Effector memory CD8-positive, alpha-beta T cell (primary cell): ENCODE measurements at regions not wholly inside any gene's neighbourhood (a gene's known extent, or its start where the extent isn't known, plus 50 kb on each side); places are given as distances from the start of the nearest gene placed in this dataset.

Experiments used
- ATAC-seq: fragments of 150-1000 bp; cut with Tn5 transposase; replicated peaks from 2 replicates; pipeline ENCODE4 v1.10.0; 2021; ENCODE audit warnings: mild to moderate bottlenecking, moderate library complexity
- DNase-seq, 3 experiments: peaks; one replicate each; pipeline ENCODE4 v3.0.0; 2021
- H3K27ac Mint-ChIP-seq, 2 donors: one replicate each; pipeline ENCODE4 v1.8.0; 2022; ENCODE audit warnings: mild to moderate bottlenecking in 2 of 2, mixed read lengths in 2 of 2, moderate library complexity in 2 of 2
- H3K27me3 Mint-ChIP-seq, 2 donors: one replicate each; pipeline ENCODE4 v1.8.0; 2022; ENCODE audit warnings: mixed read lengths in 2 of 2
- H3K36me3 Mint-ChIP-seq: one replicate; pipeline ENCODE4 v1.8.0; 2022; ENCODE audit warnings: mild to moderate bottlenecking, moderate library complexity, mixed read lengths; ENCODE audit not compliant: insufficient read depth
- H3K4me1 Mint-ChIP-seq, 2 donors: one replicate each; pipeline ENCODE4 v1.8.0; 2022; ENCODE audit warnings: low read depth in 2 of 2, mixed read lengths in 2 of 2
- H3K4me3 Mint-ChIP-seq, 2 donors: one replicate each; pipeline ENCODE4 v1.8.0; 2022; ENCODE audit warnings: mild to moderate bottlenecking in 2 of 2, mixed read lengths in 2 of 2, moderate library complexity in 2 of 2
- H3K9me3 Mint-ChIP-seq, 2 donors: one replicate each; pipeline ENCODE4 v1.8.0; 2022; ENCODE audit warnings: mixed read lengths in 2 of 2

GRCh38 chr13:109374609-109375200 lies 411.7 kb downstream of the IRS2 start:
- Mint-ChIP-seq H3K4me3 (no peak overlapping the region), H3K4me1 (no peaks in the 10 kb centered on the region), H3K36me3 (no peaks in the 10 kb centered on the region), H3K27ac (no peak overlapping the region), H3K9me3 (peaks cover 0 to 3% of the 10 kb centered on the region in 2 donors), H3K27me3 (peaks cover 0 to 19% of the 10 kb centered on the region in 2 donors)
- ATAC-seq (no peak), DNase-seq (no peak)

GRCh38 chr13:109372666-109373065 lies 413.7 kb downstream of the IRS2 start:
- no peaks in the 10 kb centered on the region for H3K4me1 Mint-ChIP-seq
- ATAC-seq (no peak), DNase-seq (no peak)
- H3K9me3 Mint-ChIP-seq: peaks cover 0 to 3% of the 10 kb centered on the region in 2 donors
- peaks cover 0 to 19% of the 10 kb centered on the region in 2 donors for H3K27me3 Mint-ChIP-seq
- H3K4me3 Mint-ChIP-seq: no peak overlapping the region
- H3K36me3 Mint-ChIP-seq: no peaks in the 10 kb centered on the region
- H3K27ac Mint-ChIP-seq: no peak overlapping the region

- Mint-ChIP-seq H3K36me3 (no peaks in the 10 kb centered on the region), H3K27ac (no peak overlapping the region), H3K4me3 (no peak overlapping the region), H3K4me1 (no peaks in the 10 kb centered on the region), H3K9me3 (peaks cover 0 to 3% of the 10 kb centered on the region in 2 donors), H3K27me3 (peaks cover 0 to 19% of the 10 kb centered on the region in 2 donors)
- no peak for DNase-seq
- no peak for ATAC-seq
Observed at GRCh38 chr13:109371066-109371465, 415.3 kb downstream of the IRS2 start.

DNA sequence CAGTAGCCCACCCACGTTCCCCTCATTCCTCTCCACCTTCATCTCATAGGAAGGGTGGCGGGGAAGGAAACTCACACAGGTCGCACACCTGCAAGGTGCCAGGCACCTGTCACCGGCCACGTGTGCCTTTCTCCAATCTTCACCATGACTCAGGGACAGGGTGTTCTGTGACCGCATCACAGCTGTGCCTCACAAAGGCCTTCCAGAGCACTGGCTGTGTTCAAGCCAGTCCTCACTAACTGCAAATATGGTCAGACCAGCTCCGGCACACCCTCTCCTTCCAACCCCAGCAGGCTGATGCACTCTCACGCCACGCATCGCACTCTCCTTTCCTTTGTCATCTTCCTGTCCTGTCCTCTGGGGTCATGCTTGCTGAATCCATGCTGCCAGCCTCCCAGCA lies 415.9 kb downstream of the IRS2 start:
- H3K27ac Mint-ChIP-seq: no peak overlapping the region
- H3K27me3 Mint-ChIP-seq: peaks cover 0 to 19% of the 10 kb centered on the region in 2 donors
- no peaks in the 10 kb centered on the region for H3K36me3 Mint-ChIP-seq
- ATAC-seq (no peak), DNase-seq (no peak)
- H3K4me1 Mint-ChIP-seq: no peaks in the 10 kb centered on the region
- peaks cover 0 to 3% of the 10 kb centered on the region in 2 donors for H3K9me3 Mint-ChIP-seq
- no peak overlapping the region for H3K4me3 Mint-ChIP-seq

GRCh38 chr13:109369353-109370052 lies 416.9 kb downstream of the IRS2 start:
- no peak for ATAC-seq
- Mint-ChIP-seq H3K4me3 (no peak overlapping the region), H3K27me3 (peaks cover 0 to 19% of the 10 kb centered on the region in 2 donors), H3K4me1 (no peaks in the 10 kb centered on the region), H3K36me3 (no peaks in the 10 kb centered on the region), H3K9me3 (peaks cover 3 to 9% of the 10 kb centered on the region in 2 donors), H3K27ac (no peak overlapping the region)
- no peak for DNase-seq

- no peaks in the 10 kb centered on the region for H3K4me1 Mint-ChIP-seq
- no peak overlapping the region for H3K4me3 Mint-ChIP-seq
- DNase-seq: no peak
- H3K27me3 Mint-ChIP-seq: peaks cover 0 to 11% of the 10 kb centered on the region in 2 donors
- no peak overlapping the region for H3K27ac Mint-ChIP-seq
- H3K36me3 Mint-ChIP-seq: no peaks in the 10 kb centered on the region
- no peak for ATAC-seq
- peaks cover 3 to 11% of the 10 kb centered on the region in 2 donors for H3K9me3 Mint-ChIP-seq
Observed at GRCh38 chr13:109368230-109368629, 418.2 kb downstream of the IRS2 start.

DNA sequence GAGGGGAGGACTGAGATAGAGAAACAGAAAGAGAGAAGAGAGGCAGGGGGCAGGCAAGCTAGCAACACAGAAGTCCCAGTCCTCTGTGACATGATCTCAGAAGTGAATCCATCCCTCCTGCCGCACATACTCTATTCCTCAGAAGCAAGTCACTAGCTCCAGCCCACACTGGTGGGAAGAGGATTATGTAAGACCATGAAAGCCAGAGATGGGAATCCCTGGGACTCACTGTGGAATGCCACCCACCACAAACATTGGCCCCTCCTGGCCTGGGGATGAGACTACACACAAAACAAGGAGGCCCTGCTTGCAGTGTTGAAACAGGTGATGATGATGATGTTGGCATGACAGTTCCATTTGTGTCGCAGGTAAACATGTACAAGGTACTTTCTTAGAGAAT lies 419.9 kb downstream of the IRS2 start:
- Mint-ChIP-seq H3K36me3 (no peaks in the 10 kb centered on the region), H3K27me3 (peaks cover 0 to 2% of the 10 kb centered on the region in 2 donors), H3K9me3 (peaks cover 0 to 11% of the 10 kb centered on the region in 2 donors), H3K4me3 (no peak overlapping the region), H3K27ac (no peak overlapping the region), H3K4me1 (no peaks in the 10 kb centered on the region)
- ATAC-seq (no peak), DNase-seq (no peak)

GRCh38 chr13:109363431-109363830 lies 423.0 kb downstream of the IRS2 start:
- H3K27ac Mint-ChIP-seq: no peak overlapping the region
- H3K4me1 Mint-ChIP-seq: no peaks in the 10 kb centered on the region
- no peaks in the 10 kb centered on the region for H3K36me3 Mint-ChIP-seq
- peaks cover 0 to 11% of the 10 kb centered on the region in 2 donors for H3K9me3 Mint-ChIP-seq
- ATAC-seq: no peak
- DNase-seq: no peak
- H3K27me3 Mint-ChIP-seq: peaks cover 0 to 10% of the 10 kb centered on the region in 2 donors
- no peak overlapping the region for H3K4me3 Mint-ChIP-seq

DNA sequence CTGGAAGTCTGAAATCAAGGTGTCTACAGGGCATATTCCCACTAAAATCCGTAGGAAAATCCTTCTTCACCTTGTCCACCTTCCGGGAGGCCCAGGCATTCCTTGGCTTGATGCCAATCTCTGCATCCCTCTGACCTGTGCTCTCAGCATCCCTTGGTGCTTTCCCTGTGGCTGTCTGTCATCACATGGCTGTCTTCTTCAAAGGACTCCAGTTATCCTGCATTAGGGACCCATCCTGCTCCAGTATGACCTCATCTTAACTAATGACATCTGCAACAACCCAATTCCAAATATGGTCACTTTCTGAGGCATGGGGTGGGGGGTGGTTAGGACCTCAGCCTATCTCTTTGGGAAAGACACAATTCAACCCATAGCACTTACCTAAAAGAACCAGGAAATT lies 423.8 kb downstream of the IRS2 start:
- H3K4me1 Mint-ChIP-seq: no peaks in the 10 kb centered on the region
- H3K27me3 Mint-ChIP-seq: peaks cover 0 to 10% of the 10 kb centered on the region in 2 donors
- H3K36me3 Mint-ChIP-seq: no peaks in the 10 kb centered on the region
- no peak overlapping the region for H3K4me3 Mint-ChIP-seq
- H3K27ac Mint-ChIP-seq: no peak overlapping the region
- H3K9me3 Mint-ChIP-seq: peaks cover 0 to 11% of the 10 kb centered on the region in 2 donors
- ATAC-seq (no peak), DNase-seq (no peak)

DNA sequence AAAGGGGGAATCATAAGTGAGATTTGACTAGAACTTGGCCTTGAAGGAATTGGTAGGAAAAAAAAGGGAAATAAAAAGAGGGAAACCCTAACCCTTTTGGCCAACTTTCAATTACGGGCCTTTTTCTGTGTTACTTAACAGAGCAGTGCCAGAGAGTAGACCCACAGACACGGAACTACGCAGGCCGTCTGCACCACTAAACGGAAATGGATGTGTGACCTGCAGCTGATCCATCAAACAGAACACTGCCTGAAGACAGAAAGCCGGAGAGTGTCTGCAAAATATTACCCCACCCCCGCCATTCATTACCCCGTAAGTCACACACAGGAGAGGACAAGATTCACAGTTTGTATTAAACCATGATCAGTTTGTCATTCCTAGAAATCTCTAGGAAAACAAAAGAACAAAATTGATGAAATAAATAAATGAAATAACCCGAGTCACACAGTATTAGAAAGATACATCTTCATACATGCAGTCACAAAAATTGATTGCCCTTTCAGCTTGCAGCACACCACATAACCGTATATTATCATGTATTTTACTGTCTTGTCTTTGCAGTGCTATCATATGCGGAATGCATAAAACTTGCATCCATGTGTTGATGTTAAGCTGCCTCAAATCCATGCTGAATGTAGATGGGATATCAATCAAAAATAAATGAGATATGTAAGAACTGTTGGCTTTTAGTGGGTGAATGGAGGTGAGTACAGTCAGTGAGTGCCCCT lies 424.7 kb downstream of the IRS2 start:
- Mint-ChIP-seq H3K4me3 (no peak overlapping the region), H3K27ac (no peak overlapping the region), H3K27me3 (peaks cover 0 to 10% of the 10 kb centered on the region in 2 donors), H3K36me3 (no peaks in the 10 kb centered on the region), H3K4me1 (no peaks in the 10 kb centered on the region), H3K9me3 (peaks cover 0 to 11% of the 10 kb centered on the region in 2 donors)
- no peak for ATAC-seq
- DNase-seq: no peak

DNA sequence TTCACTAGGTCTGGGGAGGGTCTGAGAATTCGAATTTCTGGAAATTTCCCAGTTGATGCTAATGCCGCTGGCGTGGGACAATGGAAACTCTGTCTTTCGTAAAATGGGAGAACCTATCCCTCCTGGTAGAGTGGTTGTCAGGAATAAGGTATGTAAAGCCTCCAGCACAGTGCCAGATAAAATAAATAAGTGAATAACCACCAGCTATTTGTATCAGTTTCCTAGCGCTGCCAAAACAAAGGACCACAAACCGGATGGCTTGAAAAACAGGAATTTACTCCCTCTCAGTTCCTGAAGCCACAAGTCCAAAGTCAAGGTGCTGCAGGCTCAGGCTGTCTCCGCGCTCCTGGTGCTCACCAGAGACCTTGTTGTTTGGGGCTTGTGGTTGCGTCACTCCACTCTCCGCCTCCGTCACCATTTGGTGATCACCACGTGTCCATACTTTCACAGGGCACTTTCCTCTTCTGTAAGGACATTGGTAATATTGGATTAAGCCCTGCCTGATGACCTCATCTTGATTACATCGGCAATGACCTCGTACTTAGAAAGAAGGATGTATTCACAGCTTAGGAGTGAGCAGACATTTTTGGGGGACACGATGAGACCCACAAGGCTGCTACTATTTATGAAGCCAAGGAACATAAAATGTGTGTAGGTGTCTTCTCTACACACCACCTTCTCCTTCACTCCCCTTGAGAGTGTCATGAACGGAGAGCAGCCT lies 428.5 kb downstream of the IRS2 start:
- DNase-seq (no peak), ATAC-seq (no peak)
- Mint-ChIP-seq H3K4me1 (no peaks in the 10 kb centered on the region), H3K36me3 (no peaks in the 10 kb centered on the region), H3K27me3 (peaks cover 0 to 10% of the 10 kb centered on the region in 2 donors), H3K4me3 (no peak overlapping the region), H3K27ac (no peak overlapping the region), H3K9me3 (peaks cover 0 to 1% of the 10 kb centered on the region in 2 donors)

DNA sequence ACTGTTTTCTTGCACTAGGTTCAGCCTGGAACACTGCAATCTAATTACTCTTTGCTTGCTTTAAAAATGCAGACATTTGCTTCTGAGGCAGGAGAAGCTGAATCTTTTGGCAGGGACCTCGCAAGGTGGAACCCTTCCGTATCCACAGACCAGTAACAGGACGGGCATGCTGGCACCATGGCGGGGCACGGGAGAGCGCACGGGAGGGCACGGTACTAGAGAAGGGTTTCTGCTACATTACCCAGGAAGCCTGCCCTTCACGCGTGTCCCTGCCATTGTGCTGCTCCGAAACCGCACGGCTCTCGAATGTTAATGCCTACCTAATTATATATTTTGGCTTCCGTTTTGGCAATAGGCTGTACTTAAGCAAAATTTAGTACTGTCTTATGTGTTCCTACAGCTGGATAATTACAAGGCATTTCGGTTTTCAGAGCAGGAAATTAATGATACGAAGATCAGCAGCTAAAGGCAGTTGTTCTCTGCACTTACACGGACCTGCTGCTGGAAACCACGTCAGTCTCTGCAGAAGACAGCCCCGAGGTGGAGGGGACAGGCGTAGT lies 430.4 kb downstream of the IRS2 start:
- Mint-ChIP-seq H3K4me1 (no peaks in the 10 kb centered on the region), H3K4me3 (no peak overlapping the region), H3K36me3 (no peaks in the 10 kb centered on the region), H3K9me3 (peaks cover 0 to 3% of the 10 kb centered on the region in 2 donors), H3K27ac (no peak overlapping the region), H3K27me3 (peaks cover 0 to 2% of the 10 kb centered on the region in 2 donors)
- DNase-seq: no peak
- ATAC-seq: no peak

GRCh38 chr13:109355166-109355565 lies 431.2 kb downstream of the IRS2 start:
- no peak overlapping the region for H3K4me3 Mint-ChIP-seq
- no peaks in the 10 kb centered on the region for H3K27me3 Mint-ChIP-seq
- no peak for DNase-seq
- no peak overlapping the region for H3K27ac Mint-ChIP-seq
- no peaks in the 10 kb centered on the region for H3K4me1 Mint-ChIP-seq
- H3K36me3 Mint-ChIP-seq: no peaks in the 10 kb centered on the region
- ATAC-seq: no peak
- peaks cover 0 to 3% of the 10 kb centered on the region in 2 donors for H3K9me3 Mint-ChIP-seq
